Left lobe of liver (tissue), 2 donors: ENCODE measurements at regions not wholly inside any gene's neighbourhood (a gene's known extent, or its start where the extent isn't known, plus 50 kb on each side); places are given as distances from the start of the nearest gene placed in this dataset.
A peak's percentile ranks its signal among the peaks of the same experiment; 100 is the strongest.

ENCODE experiments used
- ATAC-seq: fragments of 200-7000 bp; cut with Tn5 transposase; one replicate; pipeline ENCODE4 v1.9.1; 2020; ENCODE audit warnings: mild to moderate bottlenecking, moderate library complexity
- DNase-seq: peaks from one replicate; pipeline ENCODE4 v3.0.0-alpha.2; 2020; ENCODE audit warnings: low spot score
- donor health status: DM: no; HTN: no; CAD: no; lungs with moderate emphysema.
- donor health status: DM: no; HTN: yes; CAD: no.

DNA sequence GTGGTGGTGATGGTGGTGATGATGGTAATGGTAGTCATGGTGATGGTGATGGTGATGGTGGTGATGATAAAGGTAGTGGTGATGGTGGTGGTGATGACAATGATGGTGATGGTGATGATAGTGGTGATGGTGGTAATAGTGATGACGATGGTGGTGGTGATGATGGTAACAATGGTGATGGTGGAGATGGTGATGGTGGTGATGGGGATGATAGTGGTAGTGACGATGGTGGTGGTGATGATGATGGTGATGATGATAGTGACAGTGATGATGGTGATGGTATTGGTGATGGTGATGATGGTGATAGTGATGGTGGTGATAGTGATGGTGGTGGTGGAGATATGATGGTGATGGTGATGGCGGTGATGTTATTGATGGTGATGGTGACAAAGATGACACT, 108.4 kb upstream of the NKX1-1 start:
- ATAC-seq (no peak), DNase-seq (no peak)

DNA sequence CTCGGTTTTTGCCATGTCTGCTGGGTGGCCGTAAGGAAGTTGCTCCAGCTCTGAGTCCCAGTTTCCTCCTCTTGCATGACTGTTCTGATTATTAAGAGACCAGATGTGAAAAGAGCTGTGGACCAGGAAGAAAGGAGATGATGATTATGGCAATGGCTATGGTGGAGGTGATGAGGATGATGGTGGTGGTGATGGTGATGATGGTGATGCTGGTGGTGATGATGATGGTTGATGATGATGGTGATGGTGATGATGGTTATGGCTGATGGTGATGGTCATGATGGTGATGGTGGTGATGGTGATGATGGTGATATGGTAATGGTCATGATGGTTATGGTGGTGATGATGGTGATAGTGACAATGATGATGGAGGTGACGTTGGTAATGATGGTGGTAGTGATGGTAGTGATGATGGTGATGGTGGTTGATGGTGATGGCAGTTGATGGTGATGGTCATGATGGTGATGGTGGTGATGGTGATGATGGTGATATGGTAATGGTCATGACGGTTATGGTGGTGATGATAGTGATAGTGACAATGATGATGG, 107.8 kb upstream of the NKX1-1 start:
- DNase-seq (no peak), ATAC-seq (no peak)

GRCh38 chr4:1512738-1513660, 106.8 kb upstream of the NKX1-1 start:
- peak; percentile 91 for ATAC-seq
- no peak for DNase-seq

DNA sequence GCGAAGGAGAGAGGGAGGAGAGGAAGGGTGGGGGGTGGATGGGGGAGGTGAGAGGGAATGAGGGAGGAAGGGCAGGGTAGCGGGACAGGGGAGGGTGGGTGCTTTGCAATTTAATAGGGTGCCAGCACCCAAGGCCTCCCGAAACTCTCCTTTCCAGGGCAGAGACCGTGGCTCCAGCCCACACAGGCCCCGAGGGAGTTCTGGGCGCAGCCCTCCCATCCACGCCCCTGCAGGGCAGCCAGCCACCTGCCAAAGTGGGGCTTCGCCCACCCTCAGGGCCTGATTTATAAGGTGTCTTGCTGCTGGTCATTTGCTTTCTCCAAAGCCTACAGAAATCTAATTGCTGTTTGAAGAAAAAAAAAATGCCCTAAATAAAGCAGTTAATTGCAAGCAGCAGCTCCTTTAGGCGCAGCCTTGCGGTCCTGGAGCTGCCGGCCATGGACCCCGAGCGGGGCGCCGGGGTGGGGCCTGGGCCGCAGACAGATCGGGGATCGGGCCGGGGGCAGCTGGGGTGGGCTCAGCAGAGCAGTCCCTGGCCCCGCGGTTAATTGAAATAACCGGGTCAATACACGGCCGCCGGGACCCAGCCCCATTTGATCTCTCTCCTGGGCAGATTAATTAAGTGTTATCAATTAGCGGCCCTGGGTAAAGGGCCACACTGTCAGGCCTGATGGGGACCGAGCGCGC, 106.0 kb upstream of the NKX1-1 start:
- no peak for DNase-seq
- ATAC-seq: no peak

DNA sequence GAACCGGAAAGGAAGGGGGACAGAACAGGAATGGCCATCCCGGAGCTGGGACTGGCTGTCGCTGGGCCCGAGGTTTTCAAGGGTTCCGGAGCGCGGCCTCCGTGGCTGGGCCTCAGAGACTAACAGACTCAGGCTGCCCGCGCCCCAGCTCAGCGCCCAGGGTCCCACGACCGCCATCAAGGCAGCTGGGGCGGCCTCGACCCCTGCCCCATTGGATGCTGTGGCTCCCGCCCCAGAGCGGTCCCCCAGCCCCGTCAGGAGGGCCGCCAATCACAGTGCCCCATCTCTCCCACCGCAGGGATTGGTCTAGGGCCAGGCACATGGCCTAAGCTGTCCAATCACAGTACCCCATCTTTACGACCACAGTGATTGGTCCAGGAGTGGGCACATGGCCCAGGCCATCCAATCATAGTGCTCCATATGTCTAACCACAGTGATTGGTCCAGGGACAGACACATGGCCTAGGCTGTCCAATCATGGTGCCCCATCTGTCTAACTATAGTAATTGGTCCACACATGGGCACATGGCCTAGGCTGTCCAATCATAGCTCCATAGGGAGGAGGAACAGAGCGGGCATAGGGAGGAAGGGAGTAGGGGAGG, 105.3 kb upstream of the NKX1-1 start:
- DNase-seq (no peak), ATAC-seq (no peak)

GRCh38 chr4:1510931-1511330, 104.7 kb upstream of the NKX1-1 start:
- DNase-seq: no peak
- no peak for ATAC-seq

GRCh38 chr4:1509366-1509765, 103.1 kb upstream of the NKX1-1 start:
- DNase-seq: no peak
- ATAC-seq: no peak

DNA sequence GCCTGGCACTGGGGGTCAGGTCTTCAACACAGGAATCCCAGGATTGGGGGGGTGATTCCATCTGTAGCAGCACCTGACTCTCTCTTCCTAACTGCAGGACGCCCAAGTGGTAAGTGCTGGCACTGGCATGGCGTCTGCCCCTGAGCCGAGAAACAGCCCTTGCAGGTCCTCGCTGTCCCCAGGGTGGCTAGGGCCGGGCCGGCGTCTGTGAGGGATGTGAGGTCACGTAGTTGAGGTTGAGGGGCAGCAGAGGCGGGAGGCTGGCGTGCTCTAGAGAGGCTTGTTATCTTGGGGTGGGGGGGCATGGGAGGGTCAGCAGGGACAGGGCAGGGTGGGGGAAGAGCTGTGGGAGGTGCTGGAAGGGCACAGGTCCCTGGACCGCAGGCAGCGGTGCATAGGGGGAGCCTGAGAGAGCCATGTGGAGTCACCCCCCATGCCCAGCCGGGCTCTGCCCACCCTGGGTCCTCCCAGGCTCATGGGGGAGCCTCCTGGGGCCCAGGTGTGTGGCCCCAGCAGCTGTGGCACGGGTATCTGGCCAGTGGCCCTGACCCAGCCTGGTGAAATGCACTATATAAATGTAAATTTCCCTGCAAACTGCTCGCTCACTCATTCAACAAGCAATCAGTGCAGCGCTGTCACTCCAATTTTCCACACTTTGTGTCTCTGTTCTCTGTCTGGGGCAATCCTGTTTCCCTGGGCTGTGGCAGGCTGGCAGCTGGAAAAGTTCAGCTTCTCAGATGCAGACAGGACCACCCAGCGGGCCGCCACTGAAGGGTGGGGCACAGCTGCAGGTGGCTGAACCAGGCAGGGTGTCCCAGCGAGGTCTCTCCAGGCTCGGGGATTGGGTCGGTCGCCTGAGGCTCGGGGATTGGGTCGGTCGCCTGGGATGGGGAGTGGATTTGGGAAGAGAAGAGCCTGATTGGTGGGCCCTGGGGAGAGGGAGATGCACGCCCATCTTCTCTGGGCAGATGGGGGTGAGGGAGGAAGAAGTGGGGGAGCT, 102.2 kb upstream of the NKX1-1 start:
- ATAC-seq (no peak), DNase-seq (no peak)

DNA sequence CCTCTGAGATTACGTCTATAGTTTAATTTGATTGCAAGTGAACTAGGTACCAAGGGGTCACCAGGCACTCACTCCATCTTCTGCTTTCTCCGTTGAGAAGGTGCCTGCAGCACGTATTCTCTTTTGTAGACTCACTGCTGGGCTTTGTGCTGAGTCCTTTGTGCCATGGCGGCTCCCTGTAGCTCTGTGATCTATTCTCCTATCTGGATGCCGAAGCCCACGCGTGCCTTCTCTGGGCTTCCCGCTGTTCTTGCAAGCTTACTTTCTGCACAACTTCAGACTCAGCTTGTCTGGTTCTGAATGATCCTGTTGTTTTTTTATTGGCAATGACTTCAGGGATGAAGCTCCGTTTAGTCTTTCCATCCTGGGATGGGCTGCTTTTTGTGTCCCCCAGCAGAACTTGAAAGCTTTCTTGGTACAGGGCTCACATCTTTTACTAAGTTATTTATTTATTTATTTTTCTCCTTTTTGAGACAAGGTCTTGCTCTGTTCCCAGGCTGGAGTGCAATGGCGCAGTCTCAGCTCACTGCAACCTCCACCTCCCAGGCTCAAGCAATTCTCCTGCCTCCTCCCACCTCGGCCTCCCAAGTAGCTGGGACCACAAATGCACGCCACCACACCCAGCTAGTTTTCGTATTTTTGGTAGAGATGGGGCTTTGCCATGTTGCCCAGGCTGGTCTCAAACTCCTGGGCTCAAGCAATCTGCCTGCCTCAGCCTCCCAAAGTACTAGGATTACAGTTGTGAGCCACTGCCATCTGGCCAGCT, 100.9 kb upstream of the NKX1-1 start:
- no peak for ATAC-seq
- DNase-seq: peak; percentile 18

GRCh38 chr4:1505511-1506460, 99.5 kb upstream of the NKX1-1 start:
- DNase-seq (peak; percentile 38), ATAC-seq (no peak)

DNA sequence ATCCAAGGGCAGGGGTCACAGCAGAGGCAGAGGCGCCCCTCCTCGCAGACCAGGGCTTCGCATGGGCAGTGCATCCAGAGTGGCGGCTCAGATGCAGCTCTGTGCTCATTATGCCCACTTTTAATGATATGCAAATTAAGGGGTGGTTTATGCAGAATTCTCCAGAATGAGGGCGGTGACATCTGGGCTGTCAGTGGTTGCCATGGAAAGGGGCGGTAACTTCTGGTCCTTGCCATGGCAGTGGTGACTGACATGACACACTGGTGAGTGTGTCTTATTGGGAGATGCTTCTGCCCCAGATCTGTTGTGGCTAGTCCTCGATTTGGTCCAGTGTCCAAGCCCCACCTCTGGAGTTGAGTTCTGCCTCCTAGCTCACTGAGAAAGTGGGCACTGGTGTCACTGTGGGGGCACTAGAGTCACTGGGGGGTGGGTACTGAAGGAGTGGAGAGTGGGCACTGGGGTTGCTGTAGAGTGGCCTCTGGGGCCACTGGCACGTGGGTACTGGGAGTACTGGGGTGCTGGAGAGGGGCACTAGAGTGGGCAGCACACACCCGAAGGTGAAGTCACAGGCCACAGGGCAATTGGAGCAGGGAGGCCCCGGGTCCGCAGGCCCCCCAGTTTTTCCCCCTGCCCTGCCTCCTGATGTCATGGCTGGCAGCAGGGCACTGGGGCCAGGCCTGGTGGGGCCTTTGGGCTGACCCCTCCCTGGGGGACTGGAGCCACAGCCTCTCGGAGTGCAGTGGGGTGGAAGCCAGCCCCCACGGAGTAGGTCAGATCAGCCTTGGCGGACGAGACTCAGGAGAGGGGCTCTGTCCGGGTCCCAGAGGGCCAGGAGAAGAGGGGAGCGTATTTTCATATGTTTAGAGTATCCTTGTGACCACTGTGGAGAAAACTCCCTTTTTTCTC, 98.6 kb upstream of the NKX1-1 start:
- DNase-seq: peak; percentile 38
- no peak for ATAC-seq

DNA sequence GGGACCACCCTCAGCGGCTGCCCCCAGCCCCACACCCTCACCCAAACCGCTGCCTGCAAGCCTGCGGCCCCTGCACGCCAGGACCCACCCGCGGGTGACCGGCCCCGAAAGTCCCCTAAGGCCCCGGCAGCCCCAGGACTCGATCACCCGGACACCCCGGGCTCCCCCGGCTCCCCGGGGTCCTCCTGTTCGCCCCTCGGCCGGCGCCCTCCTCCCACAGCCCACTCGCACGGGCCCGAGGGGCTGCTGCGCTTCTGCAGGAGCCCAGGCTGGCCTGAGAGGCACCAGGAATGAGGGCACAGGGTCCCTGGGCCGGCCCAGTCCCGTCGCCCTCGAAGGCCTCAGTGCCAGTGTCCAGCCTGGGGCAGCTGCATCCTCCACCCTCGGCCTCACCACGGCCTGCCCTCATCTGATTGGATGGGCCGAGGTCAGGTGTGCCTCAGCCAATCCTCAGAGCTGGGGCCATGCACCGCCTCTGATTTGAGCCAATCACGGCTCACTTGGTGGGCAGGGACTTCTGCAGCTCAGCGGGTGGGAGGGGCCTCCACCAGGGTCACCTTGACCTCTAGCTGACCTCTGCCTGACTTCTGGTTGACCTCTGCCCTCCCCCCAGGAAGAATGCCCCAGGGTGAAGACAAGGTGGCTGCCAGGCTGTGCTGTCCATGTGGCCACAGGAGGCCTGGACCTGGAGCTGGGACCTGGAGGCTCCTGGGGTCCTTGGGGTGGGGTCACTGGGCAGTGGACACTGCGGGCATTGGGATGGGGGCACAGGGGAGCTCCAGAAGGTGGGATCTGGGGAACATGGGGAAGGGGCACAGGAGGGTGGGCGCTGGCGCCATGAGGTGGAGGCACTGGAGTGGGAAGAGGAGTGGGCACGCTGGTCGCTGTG, 97.6 kb upstream of the NKX1-1 start:
- ATAC-seq: no peak
- DNase-seq: peak; percentile 41

GRCh38 chr4:1502976-1503375, 96.7 kb upstream of the NKX1-1 start:
- no peak for ATAC-seq
- DNase-seq: peak; percentile 41

- ATAC-seq (no peak), DNase-seq (no peak)
These were observed 96.3 kb upstream of the NKX1-1 start for GRCh38 chr4:1502501-1502886.

- ATAC-seq (no peak), DNase-seq (no peak)
These were observed 95.7 kb upstream of the NKX1-1 start for GRCh38 chr4:1501754-1502500.
